Esophagus muscularis mucosa (tissue), 4 donors: ENCODE measurements at regions not wholly inside any gene's neighbourhood (a gene's known extent, or its start where the extent isn't known, plus 50 kb on each side); places are given as distances from the start of the nearest gene placed in this dataset.

Experiments
- DNase-seq: peaks from one replicate; pipeline ENCODE4 v3.0.0-alpha.2; 2017; ENCODE audit errors: extremely low spot score
- H3K27ac ChIP-seq, 4 donors: fragments of 200-600 bp; sonication (generic); replicated peaks in 1 of 4; 1 replicate in 3 of 4; 2 replicates in 1 of 4; pipeline ENCODE4 v1.5.1; 2016 to 2019; ENCODE audit warnings: mild to moderate bottlenecking in 1 of 4
- H3K27me3 ChIP-seq, 4 donors: fragments of 200-600 bp; sonication (generic); one replicate each; pipeline versions ENCODE4 v1.5.1 to v1.6.0; 2016 to 2019
- H3K36me3 ChIP-seq, 4 donors: fragments of 200-600 bp; sonication (generic); one replicate each; pipeline ENCODE4 v1.5.1; 2016 to 2019
- H3K4me1 ChIP-seq, 4 donors: fragments of 200-600 bp; sonication (generic); one replicate each; pipeline ENCODE4 v1.5.1; 2016 to 2019
- H3K4me3 ChIP-seq, 4 donors: fragments of 200-600 bp; sonication (generic); 1 replicate in 2 of 4; 2 replicates in 2 of 4; pipeline ENCODE4 v1.5.1; 2016 to 2019; ENCODE audit warnings: mild to moderate bottlenecking in 4 of 4, moderate library complexity in 1 of 4
- H3K9me3 ChIP-seq, 4 donors: fragments of 200-600 bp; sonication (generic); 1 replicate in 3 of 4; 2 replicates in 1 of 4; pipeline ENCODE4 v1.5.1; 2016 to 2019
- CTCF ChIP-seq, 3 experiments: fragments of 200-600 bp in 2 of 3; fragments of 450-650 bp in 1 of 3; sonication (generic) in 2 of 3; IDR thresholded peaks; one replicate each; pipeline ENCODE4 v1.5.1; 2017 to 2019; ENCODE audit warnings: antibody characterized with exemption in 3 of 3, mild to moderate bottlenecking in 2 of 3, moderate library complexity in 1 of 3
- EP300 ChIP-seq: sonication (generic); formaldehyde crosslinking; IDR thresholded peaks from one replicate; pipeline ENCODE4 v1.6.1; 2017; ENCODE audit warnings: antibody characterized with exemption
- POLR2A ChIP-seq: fragments of 450-650 bp; IDR thresholded peaks from one replicate; pipeline ENCODE4 v1.6.1; 2017; ENCODE audit warnings: antibody characterized with exemption, moderate library complexity, mild to moderate bottlenecking, low read depth
- POLR2AphosphoS5 ChIP-seq, 2 donors: sonication (generic); formaldehyde crosslinking; IDR thresholded peaks; one replicate each; pipeline ENCODE4 v1.6.1; 2017; ENCODE audit warnings: antibody characterized with exemption in 2 of 2
- WGBS: methylation state at CpG from one replicate; pipeline ENCODE4 v1.1.5; 2018; 5-methylcytosine and 5-hydroxymethylcytosine counted together
- intact Hi-C: fragments of 100-400 bp; cut with DNase I; formaldehyde crosslinking; loops from one replicate; pipeline ENCODE4 v1.15.1; 2023

- H3K27ac ChIP-seq: no peak overlapping the region
- no peak overlapping the region for H3K4me3 ChIP-seq
- no peaks in the 10 kb centered on the region for H3K9me3 ChIP-seq
- 65% methylated on average over 2 of the region's 2 CpGs for WGBS
- no peaks in the 10 kb centered on the region for H3K27me3 ChIP-seq
- intact Hi-C loops: no loop called here
- H3K36me3 ChIP-seq: no peaks in the 10 kb centered on the region
- no peak for TF ChIP-seq POLR2A
- no peak for TF ChIP-seq POLR2AphosphoS5 (IDR thresholded peaks at IDR 0.05)
- no peak for TF ChIP-seq CTCF (IDR thresholded peaks at IDR 0.05)
- no peak for TF ChIP-seq EP300
- no peak for DNase-seq
- no peaks in the 10 kb centered on the region for H3K4me1 ChIP-seq
Observed at GRCh38 chr6:90829311-90829710, 242.4 kb upstream of the MAP3K7 start.

- Histone ChIP-seq H3K4me1 (no peaks in the 10 kb centered on the region), H3K36me3 (no peaks in the 10 kb centered on the region), H3K9me3 (peaks cover 0 to 5% (median 0%) of the 10 kb centered on the region in 4 donors), H3K27me3 (no peaks in the 10 kb centered on the region), H3K27ac (no peak overlapping the region), H3K4me3 (no peak overlapping the region)
- intact Hi-C loops: no loop called here
- no peak for DNase-seq
- TF ChIP-seq POLR2A: no peak
- TF ChIP-seq CTCF (IDR thresholded peaks at IDR 0.05): no peak
- no peak for TF ChIP-seq EP300
- TF ChIP-seq POLR2AphosphoS5 (IDR thresholded peaks at IDR 0.05): no peak
Observed at GRCh38 chr6:90820436-90820835, 233.6 kb upstream of the MAP3K7 start.

GRCh38 chr6:90819483-90819882 is 232.6 kb upstream of the MAP3K7 start:
- H3K9me3 ChIP-seq: peaks cover 0 to 5% (median 1%) of the 10 kb centered on the region in 4 donors
- no peaks in the 10 kb centered on the region for H3K27me3 ChIP-seq
- 72% methylated on average over 4 of the region's 4 CpGs for WGBS
- H3K4me1 ChIP-seq: no peaks in the 10 kb centered on the region
- no peak overlapping the region for H3K4me3 ChIP-seq
- intact Hi-C loops: no loop called here
- no peak overlapping the region for H3K27ac ChIP-seq
- TF ChIP-seq CTCF (IDR thresholded peaks at IDR 0.05) (no peak), POLR2AphosphoS5 (IDR thresholded peaks at IDR 0.05) (no peak), EP300 (no peak), POLR2A (no peak)
- DNase-seq: no peak
- H3K36me3 ChIP-seq: no peaks in the 10 kb centered on the region

- no peaks in the 10 kb centered on the region for H3K36me3 ChIP-seq
- no peak for TF ChIP-seq EP300
- no peak for TF ChIP-seq POLR2A
- no peak for TF ChIP-seq POLR2AphosphoS5 (IDR thresholded peaks at IDR 0.05)
- TF ChIP-seq CTCF (IDR thresholded peaks at IDR 0.05): no peak
- no peak overlapping the region for H3K4me3 ChIP-seq
- intact Hi-C loops: no loop called here
- no peaks in the 10 kb centered on the region for H3K27me3 ChIP-seq
- peaks cover 0 to 4% (median 0%) of the 10 kb centered on the region in 4 donors for H3K9me3 ChIP-seq
- no peak for DNase-seq
- no peak overlapping the region for H3K27ac ChIP-seq
- no peaks in the 10 kb centered on the region for H3K4me1 ChIP-seq
Observed at GRCh38 chr6:90818163-90818562, 231.3 kb upstream of the MAP3K7 start.

- no peaks in the 10 kb centered on the region for H3K27me3 ChIP-seq
- no peak overlapping the region for H3K4me3 ChIP-seq
- TF ChIP-seq EP300 (no peak), POLR2A (no peak), POLR2AphosphoS5 (IDR thresholded peaks at IDR 0.05) (no peak), CTCF (IDR thresholded peaks at IDR 0.05) (no peak)
- no peak for DNase-seq
- H3K4me1 ChIP-seq: no peaks in the 10 kb centered on the region
- WGBS: 80% methylated on average over 2 of the region's 2 CpGs
- no peaks in the 10 kb centered on the region for H3K36me3 ChIP-seq
- peaks cover 0 to 4% (median 0%) of the 10 kb centered on the region in 4 donors for H3K9me3 ChIP-seq
- H3K27ac ChIP-seq: no peak overlapping the region
- intact Hi-C loops: no loop called here
Observed at GRCh38 chr6:90816764-90817163, 229.9 kb upstream of the MAP3K7 start.
